ENCODE measurements at regions not wholly inside any gene's neighbourhood (a gene's known extent, or its start where the extent isn't known, plus 50 kb on each side); places are given as distances from the start of the nearest gene placed in this dataset.

DNA sequence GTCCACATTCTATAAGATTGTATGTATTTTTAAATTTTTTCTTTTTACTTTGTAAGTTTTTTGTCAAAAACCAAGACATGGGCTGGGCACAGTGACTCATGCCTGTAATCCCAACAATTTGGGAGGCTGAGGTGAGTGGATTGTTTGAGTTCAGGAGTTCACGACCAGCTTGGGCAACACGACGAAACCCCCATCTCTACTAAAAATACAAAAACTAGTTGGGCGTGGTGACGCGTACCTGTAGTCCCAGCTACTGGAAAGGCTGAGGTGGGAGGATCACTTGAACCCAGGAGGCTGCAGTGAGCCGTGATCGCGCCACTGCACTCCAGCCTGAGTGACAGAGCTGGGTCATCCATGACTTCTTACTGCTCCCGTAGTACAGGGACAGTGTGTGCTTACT is 84.8 kb upstream of the PRDM11 start:
- POLR2A ChIA-PET: no interaction called here
- H3K9me3 ChIP-seq (ENCODE audit: control extremely low read depth in 1 of 5, control insufficient read depth in 4 of 5, insufficient read depth in 2 of 5, low read depth in 1 of 5, low read length in 4 of 5): peaks cover 0 to 22% (median 5%) of the 10 kb centered on the region in 5 experiments
- CTCF ChIA-PET: interaction anchor here (1.0 to 2.5 kb wide), 6 partner anchors 20 to 133 kb away, joined by 3 to 7 read pairs (median 4); no protein-coding TSS in a partner anchor
- H3K27me3 ChIP-seq (replicated peaks in 2 of 5; ENCODE audit: control insufficient read depth in 4 of 5, insufficient read depth in 5 of 5, low read length in 4 of 5): no peaks in the 10 kb centered on the region
- no peak for DNase-seq
- H3K27ac ChIP-seq (ENCODE audit: insufficient read depth in 1 of 2, low read depth in 1 of 2, low read length in 2 of 2, poor library complexity in 1 of 2, severe bottlenecking in 2 of 2): no peak overlapping the region
- no peaks in the 10 kb centered on the region for H3K4me1 ChIP-seq (ENCODE audit: control extremely low read depth in 1 of 4, control insufficient read depth in 4 of 4, insufficient read depth in 4 of 4, low read length in 3 of 4)
- H3K4me3 ChIP-seq (ENCODE audit: control insufficient read depth in 1 of 7, extremely low read depth in 1 of 7, insufficient read depth in 4 of 7, low read depth in 2 of 7, low read length in 6 of 7): no peak overlapping the region
- H3K36me3 ChIP-seq (ENCODE audit: control insufficient read depth in 4 of 4, insufficient read depth in 4 of 4, low read length in 3 of 4): no peaks in the 10 kb centered on the region
- WGBS (ENCODE audit: insufficient coverage): 100% methylated on average over 7 of the region's 10 CpGs

GRCh38 chr11:45062115-45062514 is 84.3 kb upstream of the PRDM11 start:
- DNase-seq: no peak
- WGBS (ENCODE audit: insufficient coverage): 95% methylated on average over 2 of the region's 3 CpGs
- Histone ChIP-seq H3K4me1 (ENCODE audit: control extremely low read depth in 1 of 4, control insufficient read depth in 4 of 4, insufficient read depth in 4 of 4, low read length in 3 of 4) (no peaks in the 10 kb centered on the region), H3K27ac (ENCODE audit: insufficient read depth in 1 of 2, low read depth in 1 of 2, low read length in 2 of 2, poor library complexity in 1 of 2, severe bottlenecking in 2 of 2) (no peak overlapping the region), H3K27me3 (replicated peaks in 2 of 5; ENCODE audit: control insufficient read depth in 4 of 5, insufficient read depth in 5 of 5, low read length in 4 of 5) (no peaks in the 10 kb centered on the region), H3K4me3 (ENCODE audit: control insufficient read depth in 1 of 7, extremely low read depth in 1 of 7, insufficient read depth in 4 of 7, low read depth in 2 of 7, low read length in 6 of 7) (no peak overlapping the region), H3K36me3 (ENCODE audit: control insufficient read depth in 4 of 4, insufficient read depth in 4 of 4, low read length in 3 of 4) (no peaks in the 10 kb centered on the region), H3K9me3 (ENCODE audit: control extremely low read depth in 1 of 5, control insufficient read depth in 4 of 5, insufficient read depth in 2 of 5, low read depth in 1 of 5, low read length in 4 of 5) (peaks cover 0 to 24% (median 5%) of the 10 kb centered on the region in 5 experiments)
- ChIA-PET CTCF (interaction anchor here (1.1 to 2.5 kb wide), 4 partner anchors 22 to 134 kb away, joined by 3 to 7 read pairs (median 6); no protein-coding TSS in a partner anchor), POLR2A (no interaction called here)

DNA sequence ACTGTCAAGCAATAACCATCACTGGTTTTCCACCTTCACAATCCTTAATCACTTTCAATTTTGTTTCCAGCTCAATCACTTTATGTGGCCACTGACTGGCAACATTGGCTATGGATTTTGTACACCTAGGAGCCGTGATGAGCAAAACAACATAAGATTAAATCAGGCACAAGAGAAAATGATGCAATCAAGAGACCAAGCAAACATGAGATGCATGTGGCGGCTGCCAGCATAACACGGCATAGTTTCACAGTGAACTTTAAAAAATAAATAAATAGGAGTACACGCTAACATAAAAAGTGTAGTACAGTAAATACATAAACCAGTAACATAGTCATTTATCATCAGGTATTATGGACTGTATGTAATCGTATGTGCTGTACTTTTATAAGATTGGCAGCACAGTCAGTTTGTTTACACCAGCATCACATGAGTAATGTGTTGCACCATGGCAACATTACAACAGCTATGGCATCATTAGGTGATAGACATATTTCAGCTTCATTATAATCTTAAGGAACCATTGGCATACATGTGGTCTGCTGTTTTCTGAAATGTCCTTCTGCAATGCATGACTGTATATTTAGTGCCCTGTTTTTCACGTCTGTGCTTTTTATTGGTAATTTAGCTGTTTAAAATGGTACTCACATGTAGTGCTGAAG is 83.3 kb upstream of the PRDM11 start:
- Histone ChIP-seq H3K4me3 (ENCODE audit: control insufficient read depth in 1 of 7, extremely low read depth in 1 of 7, insufficient read depth in 4 of 7, low read depth in 2 of 7, low read length in 6 of 7) (no peak overlapping the region), H3K36me3 (ENCODE audit: control insufficient read depth in 4 of 4, insufficient read depth in 4 of 4, low read length in 3 of 4) (no peaks in the 10 kb centered on the region), H3K4me1 (ENCODE audit: control extremely low read depth in 1 of 4, control insufficient read depth in 4 of 4, insufficient read depth in 4 of 4, low read length in 3 of 4) (no peaks in the 10 kb centered on the region), H3K27ac (ENCODE audit: insufficient read depth in 1 of 2, low read depth in 1 of 2, low read length in 2 of 2, poor library complexity in 1 of 2, severe bottlenecking in 2 of 2) (no peak overlapping the region), H3K9me3 (ENCODE audit: control extremely low read depth in 1 of 5, control insufficient read depth in 4 of 5, insufficient read depth in 2 of 5, low read depth in 1 of 5, low read length in 4 of 5) (peaks cover 0 to 24% (median 5%) of the 10 kb centered on the region in 5 experiments), H3K27me3 (replicated peaks in 2 of 5; ENCODE audit: control insufficient read depth in 4 of 5, insufficient read depth in 5 of 5, low read length in 4 of 5) (no peaks in the 10 kb centered on the region)
- ChIA-PET CTCF (interaction anchor here (0.7 to 2.5 kb wide), 5 partner anchors 16 to 122 kb away, joined by 3 to 7 read pairs (median 4); no protein-coding TSS in a partner anchor), POLR2A (no interaction called here)
- peak in 1 of 3 donors; percentile 15 for DNase-seq
- 93% methylated on average over 2 of the region's 6 CpGs for WGBS (ENCODE audit: insufficient coverage)

- DNase-seq: no peak
- peaks cover 0 to 24% (median 5%) of the 10 kb centered on the region in 5 experiments for H3K9me3 ChIP-seq (ENCODE audit: control extremely low read depth in 1 of 5, control insufficient read depth in 4 of 5, insufficient read depth in 2 of 5, low read depth in 1 of 5, low read length in 4 of 5)
- no peak overlapping the region for H3K27ac ChIP-seq (ENCODE audit: insufficient read depth in 1 of 2, low read depth in 1 of 2, low read length in 2 of 2, poor library complexity in 1 of 2, severe bottlenecking in 2 of 2)
- H3K4me3 ChIP-seq (ENCODE audit: control insufficient read depth in 1 of 7, extremely low read depth in 1 of 7, insufficient read depth in 4 of 7, low read depth in 2 of 7, low read length in 6 of 7): no peak overlapping the region
- no peaks in the 10 kb centered on the region for H3K27me3 ChIP-seq (replicated peaks in 2 of 5; ENCODE audit: control insufficient read depth in 4 of 5, insufficient read depth in 5 of 5, low read length in 4 of 5)
- H3K36me3 ChIP-seq (ENCODE audit: control insufficient read depth in 4 of 4, insufficient read depth in 4 of 4, low read length in 3 of 4): no peaks in the 10 kb centered on the region
- ChIA-PET CTCF (interaction anchor here (0.7 to 2.5 kb wide), 5 partner anchors 16 to 123 kb away, joined by 3 to 7 read pairs (median 4); no protein-coding TSS in a partner anchor), POLR2A (no interaction called here)
- 100% methylated on average over 1 of the region's 1 CpG for WGBS (ENCODE audit: insufficient coverage)
- H3K4me1 ChIP-seq (ENCODE audit: control extremely low read depth in 1 of 4, control insufficient read depth in 4 of 4, insufficient read depth in 4 of 4, low read length in 3 of 4): no peaks in the 10 kb centered on the region
Measured at GRCh38 chr11:45063669-45064068, 82.8 kb upstream of the PRDM11 start.

GRCh38 chr11:45067966-45068365 is 78.5 kb upstream of the PRDM11 start:
- H3K27ac ChIP-seq (ENCODE audit: insufficient read depth in 1 of 2, low read depth in 1 of 2, low read length in 2 of 2, poor library complexity in 1 of 2, severe bottlenecking in 2 of 2): no peak overlapping the region
- H3K36me3 ChIP-seq (ENCODE audit: control insufficient read depth in 4 of 4, insufficient read depth in 4 of 4, low read length in 3 of 4): no peaks in the 10 kb centered on the region
- ChIA-PET CTCF (interaction anchor here (0.9 to 3.0 kb wide), 6 partner anchors 10 to 132 kb away, joined by 3 to 13 read pairs (median 4); no protein-coding TSS in a partner anchor), POLR2A (no interaction called here)
- no peak overlapping the region for H3K4me3 ChIP-seq (ENCODE audit: control insufficient read depth in 1 of 7, extremely low read depth in 1 of 7, insufficient read depth in 4 of 7, low read depth in 2 of 7, low read length in 6 of 7)
- no peak for DNase-seq
- peaks cover 0 to 6% (median 5%) of the 10 kb centered on the region in 4 experiments for H3K4me1 ChIP-seq (ENCODE audit: control extremely low read depth in 1 of 4, control insufficient read depth in 4 of 4, insufficient read depth in 4 of 4, low read length in 3 of 4)
- H3K27me3 ChIP-seq (replicated peaks in 2 of 5; ENCODE audit: control insufficient read depth in 4 of 5, insufficient read depth in 5 of 5, low read length in 4 of 5): no peaks in the 10 kb centered on the region
- peaks cover 0 to 22% (median 5%) of the 10 kb centered on the region in 5 experiments for H3K9me3 ChIP-seq (ENCODE audit: control extremely low read depth in 1 of 5, control insufficient read depth in 4 of 5, insufficient read depth in 2 of 5, low read depth in 1 of 5, low read length in 4 of 5)
- 100% methylated on average over 1 of the region's 1 CpG for WGBS (ENCODE audit: insufficient coverage)

GRCh38 chr11:45071232-45071631 is 75.2 kb upstream of the PRDM11 start:
- POLR2A ChIA-PET: no interaction called here
- H3K27me3 ChIP-seq (replicated peaks in 2 of 5; ENCODE audit: control insufficient read depth in 4 of 5, insufficient read depth in 5 of 5, low read length in 4 of 5): no peaks in the 10 kb centered on the region
- H3K27ac ChIP-seq (ENCODE audit: insufficient read depth in 1 of 2, low read depth in 1 of 2, low read length in 2 of 2, poor library complexity in 1 of 2, severe bottlenecking in 2 of 2): no peak overlapping the region
- peaks cover 0 to 28% (median 17%) of the 10 kb centered on the region in 4 experiments for H3K4me1 ChIP-seq (ENCODE audit: control extremely low read depth in 1 of 4, control insufficient read depth in 4 of 4, insufficient read depth in 4 of 4, low read length in 3 of 4)
- no peak for DNase-seq
- 100% methylated on average over 1 of the region's 1 CpG for WGBS (ENCODE audit: insufficient coverage)
- H3K36me3 ChIP-seq (ENCODE audit: control insufficient read depth in 4 of 4, insufficient read depth in 4 of 4, low read length in 3 of 4): no peaks in the 10 kb centered on the region
- H3K4me3 ChIP-seq (ENCODE audit: control insufficient read depth in 1 of 7, extremely low read depth in 1 of 7, insufficient read depth in 4 of 7, low read depth in 2 of 7, low read length in 6 of 7): no peak overlapping the region
- CTCF ChIA-PET: interaction anchor here (1.0 to 2.6 kb wide), 2 partner anchors 33 to 135 kb away, joined by 3 to 8 read pairs; no protein-coding TSS in a partner anchor
- peaks cover 0 to 4% (median 0%) of the 10 kb centered on the region in 5 experiments for H3K9me3 ChIP-seq (ENCODE audit: control extremely low read depth in 1 of 5, control insufficient read depth in 4 of 5, insufficient read depth in 2 of 5, low read depth in 1 of 5, low read length in 4 of 5)

GRCh38 chr11:45073685-45074141 is 72.7 kb upstream of the PRDM11 start:
- Histone ChIP-seq H3K27me3 (replicated peaks in 2 of 5; ENCODE audit: control insufficient read depth in 4 of 5, insufficient read depth in 5 of 5, low read length in 4 of 5) (no peaks in the 10 kb centered on the region), H3K9me3 (ENCODE audit: control extremely low read depth in 1 of 5, control insufficient read depth in 4 of 5, insufficient read depth in 2 of 5, low read depth in 1 of 5, low read length in 4 of 5) (no peaks in the 10 kb centered on the region), H3K27ac (ENCODE audit: insufficient read depth in 1 of 2, low read depth in 1 of 2, low read length in 2 of 2, poor library complexity in 1 of 2, severe bottlenecking in 2 of 2) (no peak overlapping the region), H3K36me3 (ENCODE audit: control insufficient read depth in 4 of 4, insufficient read depth in 4 of 4, low read length in 3 of 4) (no peaks in the 10 kb centered on the region), H3K4me1 (ENCODE audit: control extremely low read depth in 1 of 4, control insufficient read depth in 4 of 4, insufficient read depth in 4 of 4, low read length in 3 of 4) (peaks cover 0 to 33% (median 17%) of the 10 kb centered on the region in 4 experiments), H3K4me3 (ENCODE audit: control insufficient read depth in 1 of 7, extremely low read depth in 1 of 7, insufficient read depth in 4 of 7, low read depth in 2 of 7, low read length in 6 of 7) (no peak overlapping the region)
- DNase-seq: peak in 2 of 3 donors; percentile 66 to 78
- 13% methylated on average over 11 of the region's 11 CpGs for WGBS (ENCODE audit: insufficient coverage)
- ChIA-PET POLR2A (interaction anchor here (1.1 kb wide), 1 partner anchor 48 kb away, joined by 3 read pairs; no protein-coding TSS in a partner anchor), CTCF (interaction anchor here (0.8 to 2.6 kb wide), 7 partner anchors 14 to 138 kb away, joined by 3 to 8 read pairs (median 3); no protein-coding TSS in a partner anchor)

All from common myeloid progenitor, CD34-positive (primary cell).